CD14-positive monocyte (primary cell): ENCODE measurements at regions not wholly inside any gene's neighbourhood (a gene's known extent, or its start where the extent isn't known, plus 50 kb on each side); places are given as distances from the start of the nearest gene placed in this dataset.

ENCODE experiments used
- DNase-seq, 3 donors: peaks; one replicate each; pipeline ENCODE4 v3.0.0-alpha.2; 2011 to 2022
- H2AFZ ChIP-seq: 2 replicates; pipeline ENCODE4 v1.6.0; 2012; ENCODE audit warnings: mild to moderate bottlenecking, low read depth, low read length, inconsistent platforms; ENCODE audit not compliant: insufficient read depth, poor library complexity, severe bottlenecking
- H3K27ac ChIP-seq, 2 donors: 1 replicate in 1 of 2; 2 replicates in 1 of 2; pipeline ENCODE4 v1.5.1; 2012 to 2013; ENCODE audit warnings: low read length in 2 of 2, control low read depth in 1 of 2, inconsistent platforms in 1 of 2, low read depth in 1 of 2, mild to moderate bottlenecking in 1 of 2
- H3K27me3 ChIP-seq, 2 donors: one replicate each; pipeline versions ENCODE4 v1.6.0 to v1.6.1; 2011 to 2013; ENCODE audit warnings: low read length in 2 of 2; ENCODE audit not compliant: control insufficient read depth in 2 of 2, insufficient read depth in 2 of 2
- H3K36me3 ChIP-seq, 2 donors: replicated peaks in 1 of 2; 1 replicate in 1 of 2; 2 replicates in 1 of 2; pipeline versions ENCODE4 v1.5.1 to v1.6.1; 2012 to 2013; ENCODE audit warnings: low read length in 2 of 2, control low read depth in 1 of 2, inconsistent platforms in 1 of 2, mild to moderate bottlenecking in 1 of 2; ENCODE audit not compliant: insufficient read depth in 2 of 2, control insufficient read depth in 1 of 2
- H3K4me1 ChIP-seq, 2 donors: 1 replicate in 1 of 2; 2 replicates in 1 of 2; pipeline versions ENCODE4 v1.5.1 to v1.6.1; 2012 to 2013; ENCODE audit warnings: low read length in 2 of 2, control low read depth in 1 of 2, inconsistent platforms in 1 of 2, mild to moderate bottlenecking in 1 of 2, moderate library complexity in 1 of 2; ENCODE audit not compliant: insufficient read depth in 2 of 2, control insufficient read depth in 1 of 2
- H3K4me2 ChIP-seq: replicated peaks from 2 replicates; pipeline ENCODE3; 2012; ENCODE audit warnings: low read length, moderate library complexity, mild to moderate bottlenecking; ENCODE audit not compliant: poor library complexity, severe bottlenecking; ENCODE audit errors: extremely low read depth
- H3K4me3 ChIP-seq, 3 experiments: fragments of 200-600 bp in 1 of 3; sonication (generic) in 1 of 3; replicated peaks in 1 of 3; 1 replicate in 2 of 3; 2 replicates in 1 of 3; pipeline ENCODE4 v1.5.1; 2011 to 2013; ENCODE audit warnings: low read length in 3 of 3, mild to moderate bottlenecking in 3 of 3, control low read depth in 2 of 3, low read depth in 2 of 3, inconsistent platforms in 1 of 3, moderate library complexity in 1 of 3
- H3K79me2 ChIP-seq: 2 replicates; pipeline ENCODE4 v1.6.0; 2012; ENCODE audit warnings: mild to moderate bottlenecking, control low read depth, inconsistent platforms, low read length, moderate library complexity; ENCODE audit not compliant: insufficient read depth
- H3K9ac ChIP-seq: 2 replicates; pipeline ENCODE4 v1.6.0; 2017; ENCODE audit warnings: low read length, mild to moderate bottlenecking; ENCODE audit not compliant: insufficient read depth, poor library complexity, severe bottlenecking
- H3K9me3 ChIP-seq, 2 donors: replicated peaks in 1 of 2; 1 replicate in 1 of 2; 2 replicates in 1 of 2; pipeline versions ENCODE4 v1.5.1 to v1.6.1; 2012 to 2013; ENCODE audit warnings: low read length in 2 of 2, control low read depth in 1 of 2; ENCODE audit not compliant: control insufficient read depth in 1 of 2, insufficient read depth in 1 of 2
- H4K20me1 ChIP-seq: 2 replicates; pipeline ENCODE4 v1.6.0; 2012; ENCODE audit warnings: mild to moderate bottlenecking, low read length, control low read depth, moderate library complexity; ENCODE audit not compliant: insufficient read depth
- H3K27ac Mint-ChIP-seq, 7 donors: one replicate each; pipeline ENCODE4 v1.8.0; 2020; ENCODE audit warnings: mild to moderate bottlenecking in 7 of 7, mixed read lengths in 7 of 7, moderate library complexity in 6 of 7, inconsistent platforms in 2 of 7
- H3K27me3 Mint-ChIP-seq, 3 donors: one replicate each; pipeline ENCODE4 v1.8.0; 2021 to 2022; ENCODE audit warnings: low read depth in 3 of 3, mild to moderate bottlenecking in 3 of 3, mixed read lengths in 3 of 3, moderate library complexity in 3 of 3, inconsistent platforms in 1 of 3
- H3K36me3 Mint-ChIP-seq, 2 donors: one replicate each; pipeline ENCODE4 v1.8.0; 2020; ENCODE audit warnings: mixed read lengths in 2 of 2, inconsistent platforms in 1 of 2, mild to moderate bottlenecking in 1 of 2
- H3K4me1 Mint-ChIP-seq: one replicate; pipeline ENCODE4 v1.8.0; 2020; ENCODE audit warnings: mild to moderate bottlenecking, mixed read lengths
- H3K4me3 Mint-ChIP-seq, 2 donors: one replicate each; pipeline ENCODE4 v1.8.0; 2020; ENCODE audit warnings: mild to moderate bottlenecking in 2 of 2, mixed read lengths in 2 of 2, moderate library complexity in 1 of 2
- H3K9me3 Mint-ChIP-seq, 7 donors: one replicate each; pipeline ENCODE4 v1.8.0; 2020 to 2022; ENCODE audit warnings: mixed read lengths in 7 of 7, mild to moderate bottlenecking in 6 of 7, moderate library complexity in 6 of 7, inconsistent platforms in 2 of 7
- WGBS: methylation state at CpG from one replicate; pipeline ENCODE4 v1.1.5; 2013; ENCODE audit warnings: missing lambda C conversion rate; ENCODE audit not compliant: insufficient coverage; 5-methylcytosine and 5-hydroxymethylcytosine counted together
- intact Hi-C, 2 donors: fragments of 100-400 bp; cut with micrococcal nuclease; formaldehyde crosslinking; loops; one replicate each; pipeline versions ENCODE4 v1.15.0 to v1.15.1; 2023
- TF ChIP-seq, protein P1 (sequence below): fragments of 200-600 bp; IDR thresholded peaks from one replicate; pipeline ENCODE4 v1.8.0; 2022; ENCODE audit warnings: antibody characterized with exemption, mild to moderate bottlenecking

DNA sequence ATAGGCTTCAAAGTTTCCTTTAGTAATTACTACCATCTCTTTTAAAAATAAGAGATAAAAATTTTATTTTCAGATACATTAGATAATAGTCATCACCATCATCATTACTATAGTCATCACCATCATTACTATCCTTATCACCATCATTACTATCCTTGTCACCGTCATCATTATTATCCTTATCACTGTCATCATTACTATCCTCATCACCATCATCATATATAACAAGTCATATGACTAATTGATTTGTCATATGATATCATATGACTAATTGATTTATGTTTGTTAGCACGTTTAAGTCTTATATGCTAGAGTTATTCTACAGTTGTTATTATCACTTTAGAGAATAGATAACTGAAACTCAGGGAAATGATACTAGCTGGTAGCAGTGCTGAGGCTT lies 382.1 kb upstream of the CDH18 start:
- no peaks in the 10 kb centered on the region for H3K9me3 ChIP-seq
- H3K27me3 Mint-ChIP-seq = peaks cover 0 to 2% (median 0%) of the 10 kb centered on the region in 3 donors
- H3K4me3 Mint-ChIP-seq = no peak overlapping the region
- intact Hi-C loops = no loop called here
- H2AFZ ChIP-seq = no peak overlapping the region
- no peak overlapping the region for H3K27ac Mint-ChIP-seq
- H3K4me1 Mint-ChIP-seq = no peaks in the 10 kb centered on the region
- TF ChIP-seq, protein P1, sequence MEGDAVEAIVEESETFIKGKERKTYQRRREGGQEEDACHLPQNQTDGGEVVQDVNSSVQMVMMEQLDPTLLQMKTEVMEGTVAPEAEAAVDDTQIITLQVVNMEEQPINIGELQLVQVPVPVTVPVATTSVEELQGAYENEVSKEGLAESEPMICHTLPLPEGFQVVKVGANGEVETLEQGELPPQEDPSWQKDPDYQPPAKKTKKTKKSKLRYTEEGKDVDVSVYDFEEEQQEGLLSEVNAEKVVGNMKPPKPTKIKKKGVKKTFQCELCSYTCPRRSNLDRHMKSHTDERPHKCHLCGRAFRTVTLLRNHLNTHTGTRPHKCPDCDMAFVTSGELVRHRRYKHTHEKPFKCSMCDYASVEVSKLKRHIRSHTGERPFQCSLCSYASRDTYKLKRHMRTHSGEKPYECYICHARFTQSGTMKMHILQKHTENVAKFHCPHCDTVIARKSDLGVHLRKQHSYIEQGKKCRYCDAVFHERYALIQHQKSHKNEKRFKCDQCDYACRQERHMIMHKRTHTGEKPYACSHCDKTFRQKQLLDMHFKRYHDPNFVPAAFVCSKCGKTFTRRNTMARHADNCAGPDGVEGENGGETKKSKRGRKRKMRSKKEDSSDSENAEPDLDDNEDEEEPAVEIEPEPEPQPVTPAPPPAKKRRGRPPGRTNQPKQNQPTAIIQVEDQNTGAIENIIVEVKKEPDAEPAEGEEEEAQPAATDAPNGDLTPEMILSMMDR = no peak
- no CpG with 5 or more reads among the region's 2 CpGs for WGBS
- H4K20me1 ChIP-seq = no peaks in the 10 kb centered on the region
- no peaks in the 10 kb centered on the region for H3K79me2 ChIP-seq
- DNase-seq = no peak
- no peak overlapping the region for H3K4me3 ChIP-seq
- H3K27me3 ChIP-seq = no peaks in the 10 kb centered on the region
- H3K9ac ChIP-seq = no peak overlapping the region
- no peaks in the 10 kb centered on the region for H3K4me1 ChIP-seq
- no peaks in the 10 kb centered on the region for H3K36me3 Mint-ChIP-seq
- no peak overlapping the region for H3K4me2 ChIP-seq
- peaks cover 0 to 3% (median 2%) of the 10 kb centered on the region in 7 donors for H3K9me3 Mint-ChIP-seq
- no peak overlapping the region for H3K27ac ChIP-seq
- H3K36me3 ChIP-seq = no peaks in the 10 kb centered on the region

DNA sequence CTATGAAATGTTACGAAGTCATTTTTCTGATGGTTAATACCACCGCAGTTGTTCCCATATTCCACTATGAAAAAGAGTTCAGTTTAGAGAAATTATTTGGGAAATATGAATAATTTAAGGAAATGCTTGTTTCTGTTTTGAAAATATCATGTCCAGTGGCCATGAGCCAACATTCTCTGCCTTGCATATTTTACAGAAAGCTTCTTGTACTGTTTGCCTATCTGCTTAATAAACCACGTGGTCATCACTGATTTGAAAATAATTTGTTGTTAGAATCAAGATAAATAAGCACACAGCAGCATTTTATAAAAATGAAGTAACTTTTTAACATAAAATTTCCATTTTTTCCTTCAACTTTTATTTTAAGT lies 381.5 kb upstream of the CDH18 start:
- Mint-ChIP-seq H3K4me1 (no peaks in the 10 kb centered on the region), H3K9me3 (peaks cover 0 to 3% (median 2%) of the 10 kb centered on the region in 7 donors), H3K27me3 (peaks cover 0 to 2% (median 0%) of the 10 kb centered on the region in 3 donors), H3K36me3 (no peaks in the 10 kb centered on the region), H3K4me3 (no peak overlapping the region), H3K27ac (no peak overlapping the region)
- H3K27ac ChIP-seq = no peak overlapping the region
- WGBS = no CpG with 5 or more reads among the region's 3 CpGs
- H3K27me3 ChIP-seq = no peaks in the 10 kb centered on the region
- no peak overlapping the region for H3K9ac ChIP-seq
- no peak for DNase-seq
- H4K20me1 ChIP-seq = no peaks in the 10 kb centered on the region
- H3K4me1 ChIP-seq = no peaks in the 10 kb centered on the region
- no peaks in the 10 kb centered on the region for H3K36me3 ChIP-seq
- no peak overlapping the region for H3K4me2 ChIP-seq
- H3K9me3 ChIP-seq = no peaks in the 10 kb centered on the region
- H3K4me3 ChIP-seq = no peak overlapping the region
- no peak overlapping the region for H2AFZ ChIP-seq
- intact Hi-C loops = no loop called here
- H3K79me2 ChIP-seq = no peaks in the 10 kb centered on the region
- TF ChIP-seq, protein P1 = no peak
